ENCODE measurements at regions not wholly inside any gene's neighbourhood (a gene's known extent, or its start where the extent isn't known, plus 50 kb on each side); places are given as distances from the start of the nearest gene placed in this dataset.

DNA sequence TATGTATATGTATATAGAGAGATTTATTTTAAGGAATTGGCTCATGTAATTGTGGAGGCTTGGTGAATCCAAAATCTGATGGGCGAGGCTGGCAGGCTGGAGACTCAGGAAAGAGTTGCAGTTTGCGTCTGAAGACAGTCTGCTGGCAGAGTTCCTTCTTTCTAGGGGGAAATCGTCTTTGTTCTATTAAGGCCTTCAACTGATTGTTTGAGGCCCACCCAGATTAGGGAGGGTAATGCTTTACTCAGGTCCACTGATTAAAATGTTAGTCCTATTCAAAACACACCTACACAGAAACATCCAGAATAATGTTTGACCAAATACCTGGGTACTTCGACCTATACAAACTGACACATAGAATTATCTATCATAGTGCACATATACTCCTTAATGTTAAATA, 149.5 kb downstream of the NAA11 start:
- no peak overlapping the region for H3K9ac ChIP-seq (ENCODE audit: low read length)
- H3K9me3 ChIP-seq (ENCODE audit: low read length), result no peaks in the 10 kb centered on the region
- no peaks in the 10 kb centered on the region for H3F3A ChIP-seq (ENCODE audit: low read length, unreplicated experiment)
- H3K79me2 ChIP-seq (ENCODE audit: low read length), result no peaks in the 10 kb centered on the region
- no peak overlapping the region for H3K4me3 ChIP-seq (ENCODE audit: low read length)
- ATAC-seq (no peak), DNase-seq (no peak)
- no peak overlapping the region for H3K27ac ChIP-seq (ENCODE audit: low read length)
- BruUV-seq (replicated peaks), result no TSS peak
- H2AFZ ChIP-seq (ENCODE audit: low read length), result no peak overlapping the region
- POLR2A ChIA-PET (ENCODE audit: unreplicated experiment), result no interaction called here
- no peaks in the 10 kb centered on the region for H4K20me1 ChIP-seq (ENCODE audit: low read length)
- no peaks in the 10 kb centered on the region for H3K36me3 ChIP-seq (ENCODE audit: low read depth, low read length)
- CTCF ChIA-PET, result no interaction called here
- no peaks in the 10 kb centered on the region for H3K27me3 ChIP-seq (ENCODE audit: low read length)
- intact Hi-C loops (cut with micrococcal nuclease), result no loop called here
- H3K4me1 ChIP-seq (ENCODE audit: insufficient read depth, low read length), result no peaks in the 10 kb centered on the region
- TF ChIP-seq EZH2 (IDR thresholded peaks at IDR 0.05; ENCODE audit: low read length, unreplicated experiment) (no peak), EZH2phosphoT487 (IDR thresholded peaks at IDR 0.05; ENCODE audit: borderline replicate concordance, low read length) (no peak)
- TF ChIP-seq, protein P1, sequence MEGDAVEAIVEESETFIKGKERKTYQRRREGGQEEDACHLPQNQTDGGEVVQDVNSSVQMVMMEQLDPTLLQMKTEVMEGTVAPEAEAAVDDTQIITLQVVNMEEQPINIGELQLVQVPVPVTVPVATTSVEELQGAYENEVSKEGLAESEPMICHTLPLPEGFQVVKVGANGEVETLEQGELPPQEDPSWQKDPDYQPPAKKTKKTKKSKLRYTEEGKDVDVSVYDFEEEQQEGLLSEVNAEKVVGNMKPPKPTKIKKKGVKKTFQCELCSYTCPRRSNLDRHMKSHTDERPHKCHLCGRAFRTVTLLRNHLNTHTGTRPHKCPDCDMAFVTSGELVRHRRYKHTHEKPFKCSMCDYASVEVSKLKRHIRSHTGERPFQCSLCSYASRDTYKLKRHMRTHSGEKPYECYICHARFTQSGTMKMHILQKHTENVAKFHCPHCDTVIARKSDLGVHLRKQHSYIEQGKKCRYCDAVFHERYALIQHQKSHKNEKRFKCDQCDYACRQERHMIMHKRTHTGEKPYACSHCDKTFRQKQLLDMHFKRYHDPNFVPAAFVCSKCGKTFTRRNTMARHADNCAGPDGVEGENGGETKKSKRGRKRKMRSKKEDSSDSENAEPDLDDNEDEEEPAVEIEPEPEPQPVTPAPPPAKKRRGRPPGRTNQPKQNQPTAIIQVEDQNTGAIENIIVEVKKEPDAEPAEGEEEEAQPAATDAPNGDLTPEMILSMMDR (conservative IDR thresholded peaks at IDR 0.05; ENCODE audit: low read depth, low read length), result no peak
- H3K4me2 ChIP-seq (ENCODE audit: low read length), result no peak overlapping the region
- H3K9me2 ChIP-seq (replicated peaks; ENCODE audit: low read length), result no peaks in the 10 kb centered on the region

DNA sequence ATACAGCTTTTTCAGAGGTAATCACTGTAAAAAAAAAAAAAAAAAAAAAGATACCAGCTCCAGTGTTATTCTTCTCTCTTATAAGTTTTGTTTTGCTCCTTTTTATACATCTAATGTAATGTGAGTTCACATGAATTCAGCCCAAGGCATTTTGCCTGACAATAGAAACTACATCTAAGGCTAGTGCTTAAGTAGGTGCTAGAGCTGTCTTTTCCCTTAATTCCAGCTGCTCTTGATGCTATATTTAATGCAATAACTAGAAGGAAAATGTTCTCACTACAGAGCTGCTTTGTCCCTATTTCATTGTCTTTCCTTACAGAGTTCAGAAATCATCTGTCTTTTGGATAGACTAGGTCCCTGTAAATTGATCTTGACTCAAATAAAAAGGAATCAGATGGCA, 150.1 kb downstream of the NAA11 start:
- no peaks in the 10 kb centered on the region for H3K4me1 ChIP-seq (ENCODE audit: insufficient read depth, low read length)
- no peaks in the 10 kb centered on the region for H3F3A ChIP-seq (ENCODE audit: low read length, unreplicated experiment)
- ATAC-seq (no peak), DNase-seq (no peak)
- intact Hi-C loops (cut with micrococcal nuclease), result no loop called here
- ChIA-PET POLR2A (ENCODE audit: unreplicated experiment) (no interaction called here), CTCF (no interaction called here)
- H3K27ac ChIP-seq (ENCODE audit: low read length), result no peak overlapping the region
- no peaks in the 10 kb centered on the region for H3K9me3 ChIP-seq (ENCODE audit: low read length)
- H3K4me3 ChIP-seq (ENCODE audit: low read length), result no peak overlapping the region
- H4K20me1 ChIP-seq (ENCODE audit: low read length), result no peaks in the 10 kb centered on the region
- H3K4me2 ChIP-seq (ENCODE audit: low read length), result no peak overlapping the region
- no peaks in the 10 kb centered on the region for H3K36me3 ChIP-seq (ENCODE audit: low read depth, low read length)
- no peaks in the 10 kb centered on the region for H3K9me2 ChIP-seq (replicated peaks; ENCODE audit: low read length)
- no peak overlapping the region for H3K9ac ChIP-seq (ENCODE audit: low read length)
- no peaks in the 10 kb centered on the region for H3K79me2 ChIP-seq (ENCODE audit: low read length)
- H2AFZ ChIP-seq (ENCODE audit: low read length), result no peak overlapping the region
- BruUV-seq (replicated peaks), result no TSS peak
- TF ChIP-seq, protein P1 (conservative IDR thresholded peaks at IDR 0.05; ENCODE audit: low read depth, low read length), result no peak
- no peaks in the 10 kb centered on the region for H3K27me3 ChIP-seq (ENCODE audit: low read length)

DNA sequence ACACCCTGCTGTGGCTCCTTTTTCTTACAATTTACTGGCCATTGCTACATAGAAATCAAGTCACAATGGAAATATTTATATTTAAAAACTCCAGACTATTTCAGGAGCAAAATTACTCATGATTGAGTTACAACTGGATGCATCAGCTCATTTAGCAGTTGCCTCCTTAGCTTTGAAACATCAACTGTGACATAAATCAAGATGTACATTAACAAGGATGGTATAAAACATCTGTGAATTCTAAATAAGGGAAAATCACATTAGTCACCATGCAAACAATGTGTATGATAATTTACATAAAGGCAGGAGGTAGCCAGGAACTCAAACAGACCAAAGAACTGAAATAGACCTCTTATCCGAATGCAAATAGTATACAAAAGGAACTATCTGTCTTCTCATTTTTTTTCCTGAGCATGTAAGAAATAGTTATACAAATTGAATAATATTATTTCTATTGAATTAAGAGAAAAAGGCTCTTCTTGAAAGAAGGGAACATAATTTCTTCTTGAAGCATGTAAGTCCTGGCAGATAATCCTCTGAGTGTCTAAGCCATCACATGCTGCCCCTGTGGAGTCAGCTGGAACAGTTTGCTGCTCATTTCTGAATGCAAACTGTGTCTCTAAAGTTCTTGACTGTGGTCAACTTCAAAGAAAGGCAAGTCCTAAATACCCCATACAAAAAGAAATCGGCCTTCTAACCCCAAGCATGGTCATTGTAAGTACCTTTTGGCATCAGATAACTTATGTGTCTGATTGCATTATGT, 151.2 kb downstream of the NAA11 start:
- TF ChIP-seq, protein P1 (conservative IDR thresholded peaks at IDR 0.05; ENCODE audit: low read depth, low read length), result no peak
- TF ChIP-seq EZH2phosphoT487 (IDR thresholded peaks at IDR 0.05; ENCODE audit: borderline replicate concordance, low read length), result no peak
- TF ChIP-seq EZH2 (IDR thresholded peaks at IDR 0.05; ENCODE audit: low read length, unreplicated experiment), result no peak
- DNase-seq (no peak), ATAC-seq (peak; percentile 37)
- no peak overlapping the region for H3K4me2 ChIP-seq (ENCODE audit: low read length)
- H3F3A ChIP-seq (ENCODE audit: low read length, unreplicated experiment), result no peaks in the 10 kb centered on the region
- BruUV-seq (replicated peaks), result no TSS peak
- H3K9ac ChIP-seq (ENCODE audit: low read length), result no peak overlapping the region
- intact Hi-C loops (cut with micrococcal nuclease), result no loop called here
- POLR2A ChIA-PET (ENCODE audit: unreplicated experiment), result no interaction called here
- no peaks in the 10 kb centered on the region for H3K79me2 ChIP-seq (ENCODE audit: low read length)
- no peak overlapping the region for H3K4me3 ChIP-seq (ENCODE audit: low read length)
- no peaks in the 10 kb centered on the region for H3K9me3 ChIP-seq (ENCODE audit: low read length)
- no peaks in the 10 kb centered on the region for H3K9me2 ChIP-seq (replicated peaks; ENCODE audit: low read length)
- H2AFZ ChIP-seq (ENCODE audit: low read length), result no peak overlapping the region
- CTCF ChIA-PET, result no interaction called here
- no peaks in the 10 kb centered on the region for H3K27me3 ChIP-seq (ENCODE audit: low read length)
- H3K27ac ChIP-seq (ENCODE audit: low read length), result no peak overlapping the region
- no peaks in the 10 kb centered on the region for H3K36me3 ChIP-seq (ENCODE audit: low read depth, low read length)
- no peaks in the 10 kb centered on the region for H4K20me1 ChIP-seq (ENCODE audit: low read length)
- H3K4me1 ChIP-seq (ENCODE audit: insufficient read depth, low read length), result no peaks in the 10 kb centered on the region

All from PC-3 (cell line).